ENCODE measurements at regions not wholly inside any gene's neighbourhood (a gene's known extent, or its start where the extent isn't known, plus 50 kb on each side); places are given as distances from the start of the nearest gene placed in this dataset.

GRCh38 chr3:152053866-152054265 lies 180.4 kb downstream of the SUCNR1 start (continued):
- no peak for TF ChIP-seq CTCF (IDR thresholded peaks at IDR 0.05)

GRCh38 chr3:152054315-152054714 lies 180.9 kb downstream of the SUCNR1 start:
- Histone ChIP-seq H3F3A (replicated peaks; ENCODE audit: insufficient read depth) (no peaks in the 10 kb centered on the region), H3K9me2 (no peaks in the 10 kb centered on the region), H3K9ac (no peak overlapping the region), H3K9me3 (no peaks in the 10 kb centered on the region), H3K27ac (ENCODE audit: low read depth in 2 of 2, low read length in 1 of 2) (no peak overlapping the region), H3K27me3 (ENCODE audit: insufficient read depth) (no peaks in the 10 kb centered on the region), H3K36me3 (replicated peaks in 1 of 2; ENCODE audit: control insufficient read depth in 1 of 2, insufficient read depth in 2 of 2, low read length in 1 of 2) (no peaks in the 10 kb centered on the region), H3K4me3 (ENCODE audit: low read depth in 2 of 2, low read length in 1 of 2) (no peak overlapping the region), H4K20me1 (ENCODE audit: insufficient read depth) (no peaks in the 10 kb centered on the region), H3K79me2 (ENCODE audit: insufficient read depth) (no peaks in the 10 kb centered on the region), H3K4me2 (no peak overlapping the region), H2AFZ (ENCODE audit: low read depth) (no peak overlapping the region), H3K4me1 (ENCODE audit: control insufficient read depth in 1 of 2, insufficient read depth in 2 of 2, low read depth in 1 of 2, low read length in 1 of 2) (peaks cover 0 to 8% of the 10 kb centered on the region in 2 experiments; a peak in 1 of 4 replicates)
- ChIA-PET POLR2A (no interaction called here), CTCF (no interaction called here)
- TF ChIP-seq TCF12 (IDR thresholded peaks at IDR 0.05) (no peak), FOSL2 (IDR thresholded peaks at IDR 0.05; ENCODE audit: borderline replicate concordance, low read depth) (no peak), FOXJ3 (CRISPR knock-in tag; IDR thresholded peaks at IDR 0.05) (no peak), USF1 (IDR thresholded peaks at IDR 0.05; ENCODE audit: borderline replicate concordance, low read depth) (no peak), MXI1 (IDR thresholded peaks at IDR 0.05; ENCODE audit: low read depth, low read length) (no peak), MEF2A (IDR thresholded peaks at IDR 0.05; ENCODE audit: borderline replicate concordance, low read depth) (no peak)
- 39% methylated on average over 3 of the region's 3 CpGs for WGBS (ENCODE audit: low lambda C conversion rate)
- no peak for DNase-seq

GRCh38 chr3:152056073-152056472 lies 182.6 kb downstream of the SUCNR1 start:
- Histone ChIP-seq H3K9ac (no peak overlapping the region), H3K36me3 (replicated peaks in 1 of 2; ENCODE audit: control insufficient read depth in 1 of 2, insufficient read depth in 2 of 2, low read length in 1 of 2) (no peaks in the 10 kb centered on the region), H3F3A (replicated peaks; ENCODE audit: insufficient read depth) (no peaks in the 10 kb centered on the region), H3K9me3 (no peaks in the 10 kb centered on the region), H3K9me2 (no peaks in the 10 kb centered on the region), H3K4me3 (ENCODE audit: low read depth in 2 of 2, low read length in 1 of 2) (no peak overlapping the region), H3K27me3 (ENCODE audit: insufficient read depth) (no peaks in the 10 kb centered on the region), H3K4me1 (ENCODE audit: control insufficient read depth in 1 of 2, insufficient read depth in 2 of 2, low read depth in 1 of 2, low read length in 1 of 2) (peaks cover 0 to 8% of the 10 kb centered on the region in 2 experiments; a peak in 1 of 4 replicates), H3K27ac (ENCODE audit: low read depth in 2 of 2, low read length in 1 of 2) (no peak overlapping the region), H3K79me2 (ENCODE audit: insufficient read depth) (no peaks in the 10 kb centered on the region), H3K4me2 (no peak overlapping the region), H2AFZ (ENCODE audit: low read depth) (no peak overlapping the region), H4K20me1 (ENCODE audit: insufficient read depth) (no peaks in the 10 kb centered on the region)
- WGBS (ENCODE audit: low lambda C conversion rate) = 52% methylated on average over 3 of the region's 3 CpGs
- DNase-seq = no peak
- POLR2A ChIA-PET = no interaction called here
- CTCF ChIA-PET = no interaction called here
- TF ChIP-seq GATA2 (CRISPR knock-in tag; IDR thresholded peaks at IDR 0.05) (no peak), IRF3 (IDR thresholded peaks at IDR 0.05; ENCODE audit: low read depth, low read length) (no peak), MEF2A (IDR thresholded peaks at IDR 0.05; ENCODE audit: borderline replicate concordance, low read depth) (no peak), ELF1 (IDR thresholded peaks at IDR 0.05) (no peak)
